H1 (cell line): ENCODE measurements at regions not wholly inside any gene's neighbourhood (a gene's known extent, or its start where the extent isn't known, plus 50 kb on each side); places are given as distances from the start of the nearest gene placed in this dataset.

Source experiments
- EP300 ChIP-seq, 2 experiments: IDR thresholded peaks; 1 replicate in 1 of 2; 2 replicates in 1 of 2; pipeline ENCODE4 v1.6.1; 2011 to 2012; ENCODE audit warnings: low read depth in 2 of 2, low read length in 2 of 2, mild to moderate bottlenecking in 2 of 2, borderline replicate concordance in 1 of 2, inconsistent platforms in 1 of 2, moderate library complexity in 1 of 2
- JUN ChIP-seq: IDR thresholded peaks from 2 replicates; pipeline ENCODE4 v1.6.1; 2011; ENCODE audit warnings: low read depth, mild to moderate bottlenecking, improper control_type of control experiment, low read length

DNA sequence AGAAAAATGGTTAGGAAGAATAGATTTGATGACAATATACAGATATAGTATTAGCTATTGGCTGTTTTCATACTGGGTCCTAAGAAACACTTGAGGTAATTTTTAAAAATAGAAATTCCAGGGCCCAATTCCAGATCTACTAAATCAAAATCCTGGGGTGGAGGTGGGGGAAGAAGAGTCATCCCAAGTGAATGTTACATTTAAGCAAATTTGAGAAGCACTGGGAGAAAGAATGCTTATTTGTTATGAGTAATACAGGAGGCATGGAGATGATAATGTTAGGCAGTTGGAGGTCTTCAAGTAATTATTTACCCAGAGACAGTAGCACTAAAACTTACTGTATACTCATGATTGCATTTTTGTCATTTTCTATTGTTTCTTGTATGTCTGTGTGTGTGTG, 93.0 kb upstream of the DAB2 start:
- TF ChIP-seq JUN (no peak), EP300 (IDR thresholded peaks at IDR 0.05; ENCODE audit: borderline replicate concordance in 1 of 2, low read depth in 2 of 2, low read length in 2 of 2) (no peak)
